GM21447 (cell line): ENCODE measurements at regions not wholly inside any gene's neighbourhood (a gene's known extent, or its start where the extent isn't known, plus 50 kb on each side); places are given as distances from the start of the nearest gene placed in this dataset.
"Not testable (repeated sequence)": the region's sequence is repeated elsewhere in the genome, so short reads cannot be mapped to it uniquely, and the experiment has no call there.

ENCODE experiments used
- ATAC-seq: cut with Tn5 transposase; IDR thresholded peaks from one replicate; pipeline ENCODE4 v1.9.1; 2021; ENCODE audit not compliant: unreplicated experiment

DNA sequence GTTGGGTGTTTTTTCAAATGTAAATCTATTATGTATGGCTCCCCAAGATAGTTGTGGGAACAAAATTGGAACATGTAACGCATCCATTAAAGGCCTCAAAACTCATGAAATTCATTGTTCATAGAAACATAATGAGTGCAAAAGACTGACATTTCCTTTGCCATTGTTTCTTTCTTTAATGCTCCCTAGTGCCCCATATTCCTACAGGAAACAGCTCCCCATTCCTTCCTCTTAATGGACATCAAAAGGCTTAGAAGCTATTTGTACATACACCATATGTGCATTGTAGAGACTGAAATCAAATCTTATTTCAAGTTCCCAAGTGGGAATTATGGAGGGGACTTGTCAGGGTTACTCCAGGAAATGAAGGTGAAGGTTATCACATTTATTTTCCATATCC lies 139.1 kb downstream of the AHR start:
- ATAC-seq = no peak

DNA sequence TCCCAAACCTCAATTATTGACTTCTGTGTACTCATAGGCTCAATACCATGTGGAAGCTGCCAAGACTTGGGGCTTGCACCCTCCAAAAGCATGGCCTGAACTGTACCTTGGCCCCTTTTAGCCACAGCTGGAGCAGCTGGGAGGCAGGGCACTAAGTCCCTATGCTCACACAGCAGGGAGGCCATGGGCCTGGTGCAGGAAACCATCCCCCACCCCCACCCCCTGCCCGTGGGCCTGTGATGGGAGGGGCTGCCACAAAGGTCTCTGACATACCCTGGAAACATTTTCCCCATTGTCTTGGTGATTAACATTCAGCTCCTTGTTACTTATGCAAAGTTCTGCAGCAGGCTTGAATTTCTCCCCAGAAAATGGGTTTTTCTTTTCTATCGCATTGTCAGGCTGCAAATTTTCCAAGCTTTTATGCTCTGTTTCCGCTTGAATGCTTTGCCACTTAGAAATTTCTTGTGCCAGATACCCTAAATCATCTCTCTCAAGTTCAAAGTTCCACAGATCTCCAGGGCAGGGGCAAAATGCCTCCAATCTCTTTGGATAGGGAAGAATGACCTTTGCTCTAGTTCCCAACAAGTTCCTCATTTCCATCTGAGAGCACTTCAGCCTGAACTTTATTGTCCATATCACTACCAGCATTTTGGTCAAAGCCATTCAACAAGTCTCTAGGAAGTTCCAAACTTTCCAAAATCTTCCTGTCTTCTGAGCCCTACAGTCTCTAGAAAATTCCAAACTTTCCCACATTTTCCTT lies 141.8 kb downstream of the AHR start:
- not testable (repeated sequence) for ATAC-seq

DNA sequence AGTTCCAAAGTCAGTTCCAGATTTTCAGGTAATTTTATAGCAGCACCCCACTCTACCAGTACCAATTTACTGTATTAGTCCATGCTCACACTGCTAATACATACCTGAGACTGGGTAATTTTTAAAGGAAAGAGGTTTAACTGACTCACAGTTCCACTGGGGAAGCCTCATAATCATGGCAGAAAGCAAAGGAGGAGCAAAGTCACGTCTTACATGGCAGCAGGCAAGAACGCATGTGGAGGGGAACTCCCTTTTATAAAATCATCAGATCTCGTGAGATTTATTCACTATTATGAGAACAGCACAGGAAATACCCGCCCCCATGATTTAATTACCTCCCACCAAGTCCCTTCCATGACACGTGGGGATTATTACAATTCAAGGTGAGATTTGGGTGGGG lies 142.4 kb downstream of the AHR start:
- no peak for ATAC-seq

DNA sequence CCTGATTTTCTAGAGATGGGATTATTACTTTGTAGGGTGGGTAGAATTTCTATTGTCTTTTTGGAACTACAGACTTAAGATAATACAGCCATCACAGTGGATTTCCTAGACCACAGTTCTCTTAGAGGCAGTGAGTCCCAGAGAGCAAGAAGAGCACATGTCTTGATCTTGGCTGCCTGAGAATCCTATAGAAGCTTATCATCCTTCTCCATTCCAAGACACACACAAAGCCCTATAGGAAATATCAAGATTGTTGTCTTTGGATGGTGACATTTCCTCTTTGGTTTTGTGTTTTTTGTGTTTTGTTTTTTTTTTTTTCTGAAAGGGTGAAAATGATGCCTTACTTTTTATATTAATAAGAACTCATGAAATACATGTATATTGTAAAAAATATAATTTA lies 143.1 kb downstream of the AHR start:
- no peak for ATAC-seq

DNA sequence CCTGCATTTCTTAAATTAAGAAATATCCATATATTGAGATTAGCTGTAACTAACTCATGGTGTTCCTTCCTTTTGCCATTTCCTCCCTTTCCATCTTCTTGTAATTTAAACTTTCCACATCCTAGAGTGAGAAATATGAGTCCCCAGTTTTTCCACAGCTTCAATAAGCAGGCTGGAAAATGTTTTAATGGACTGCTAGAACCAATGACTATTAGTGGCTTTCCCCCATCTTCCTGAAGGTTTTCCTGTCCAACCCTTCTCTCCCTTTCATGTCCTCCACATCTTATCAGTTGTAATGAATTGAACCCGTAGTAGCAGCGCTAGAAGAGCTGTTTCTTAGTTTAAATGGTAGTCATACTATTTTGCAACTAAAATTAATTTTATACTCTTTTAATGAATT lies 145.7 kb downstream of the AHR start:
- no peak for ATAC-seq

DNA sequence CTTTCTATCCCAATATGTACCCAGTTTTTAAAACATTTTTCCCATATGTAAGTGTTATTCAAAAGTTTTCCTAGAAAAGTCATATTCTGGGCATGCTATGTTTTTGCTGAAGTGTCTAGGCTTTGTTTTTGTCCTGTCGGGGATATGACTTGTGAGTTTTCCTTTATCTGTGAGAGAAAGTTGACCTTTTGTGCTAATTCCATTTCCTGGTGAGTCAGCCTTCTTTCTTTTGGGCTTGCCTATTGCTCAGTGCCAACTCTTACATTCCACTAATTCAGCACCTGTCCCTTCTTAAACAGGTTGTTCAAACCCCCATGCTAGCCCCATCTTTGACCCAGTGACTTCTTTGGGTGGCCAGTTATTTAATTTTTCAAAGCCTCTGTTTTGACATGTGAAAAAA lies 146.2 kb downstream of the AHR start:
- no peak for ATAC-seq

DNA sequence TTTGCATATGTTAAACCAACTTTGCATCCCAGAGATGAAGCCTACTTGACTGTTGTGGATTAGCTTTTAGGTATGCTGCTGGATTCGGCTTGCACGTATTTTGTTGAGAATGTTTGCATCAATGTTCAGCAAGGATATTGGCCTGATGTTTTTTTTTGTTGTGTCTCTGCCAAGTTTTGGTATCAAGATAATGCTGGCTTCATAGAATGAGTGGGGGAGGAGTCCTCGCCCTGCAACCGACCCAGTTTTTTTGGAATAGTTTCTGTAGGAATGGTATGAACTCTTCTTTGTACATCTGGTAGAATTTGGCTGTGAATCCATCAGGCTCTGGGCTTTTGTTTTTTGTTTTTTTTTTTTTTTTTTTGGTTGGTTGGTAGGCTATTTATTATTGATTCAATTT lies 147.9 kb downstream of the AHR start:
- ATAC-seq = no peak

DNA sequence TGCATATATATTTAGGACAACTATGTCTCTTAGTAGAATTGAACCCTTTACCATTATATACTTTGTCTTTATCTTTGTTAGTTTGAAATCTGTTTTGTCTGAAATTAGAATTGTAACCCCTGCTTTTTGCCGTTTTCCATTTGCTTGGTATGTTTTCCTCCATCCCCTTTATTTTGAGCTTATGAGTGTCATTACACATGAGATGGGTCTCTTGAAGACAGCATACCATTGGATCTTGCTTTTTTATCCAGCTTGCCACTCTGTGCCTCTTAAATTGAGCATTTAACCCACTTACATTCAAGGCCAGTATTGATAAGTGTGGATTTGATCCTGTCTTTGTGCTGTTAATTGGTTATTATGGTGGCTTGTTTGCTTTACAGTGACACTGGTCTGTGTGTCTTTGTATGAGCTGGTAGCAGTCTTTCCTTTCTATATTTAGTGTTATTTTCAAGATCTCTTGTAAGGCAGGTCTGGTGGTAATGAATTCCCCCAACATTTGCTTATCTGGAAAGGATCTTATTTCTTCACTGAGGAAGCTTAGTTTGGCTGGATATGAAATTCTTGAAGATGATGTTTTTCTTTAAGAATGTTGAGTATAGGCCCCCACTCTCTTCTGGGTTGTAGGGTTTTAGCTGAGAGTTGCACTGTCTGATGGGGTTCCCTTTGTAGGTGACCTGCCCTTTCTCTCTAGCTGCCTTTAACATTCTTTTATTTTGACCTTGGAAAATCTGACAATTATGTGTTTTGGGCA lies 149.5 kb downstream of the AHR start:
- no peak for ATAC-seq

DNA sequence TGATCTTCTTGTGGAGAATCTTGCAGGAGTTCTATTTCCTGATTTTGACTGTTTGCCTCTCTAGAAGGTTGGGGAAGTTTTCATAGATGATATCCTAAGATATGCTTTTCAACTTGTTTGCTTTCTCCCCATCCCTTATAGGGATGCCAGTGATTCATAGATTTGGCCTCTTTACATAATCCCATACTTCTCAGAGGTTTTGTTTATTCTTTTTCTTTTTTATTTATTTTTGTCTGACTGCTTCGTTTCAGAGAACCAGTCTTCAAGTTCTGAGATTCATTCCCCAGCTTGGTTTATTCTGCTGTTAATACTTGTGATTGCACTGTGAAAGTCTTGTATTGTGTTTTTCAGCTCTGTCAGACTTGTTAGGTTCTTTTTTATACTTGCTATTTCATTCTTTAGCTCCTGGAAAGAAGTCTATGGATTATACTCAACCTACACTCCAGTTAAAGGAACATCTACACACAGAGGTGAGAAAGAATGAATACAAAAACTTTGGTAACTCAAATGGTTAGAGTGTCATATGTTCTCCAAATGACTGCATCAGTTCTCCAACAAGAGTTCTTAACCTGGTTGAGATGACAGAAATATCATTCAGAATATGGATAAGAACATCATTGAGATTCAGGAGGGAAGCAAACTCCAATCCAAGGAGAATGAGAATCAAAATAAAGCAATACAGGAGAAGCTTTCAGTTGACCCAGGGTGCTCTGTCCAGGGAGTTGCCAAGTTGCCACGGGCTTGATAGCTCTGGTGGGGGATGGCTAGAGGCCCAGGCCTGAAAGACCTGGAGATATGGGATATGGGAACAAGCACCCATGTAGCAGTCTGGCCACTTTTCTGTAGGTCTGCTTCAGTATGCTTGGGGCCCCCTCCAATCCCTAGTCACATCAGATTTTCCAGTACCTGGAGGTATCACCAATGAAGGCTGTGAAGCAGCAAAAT lies 150.3 kb downstream of the AHR start:
- ATAC-seq = no peak

DNA sequence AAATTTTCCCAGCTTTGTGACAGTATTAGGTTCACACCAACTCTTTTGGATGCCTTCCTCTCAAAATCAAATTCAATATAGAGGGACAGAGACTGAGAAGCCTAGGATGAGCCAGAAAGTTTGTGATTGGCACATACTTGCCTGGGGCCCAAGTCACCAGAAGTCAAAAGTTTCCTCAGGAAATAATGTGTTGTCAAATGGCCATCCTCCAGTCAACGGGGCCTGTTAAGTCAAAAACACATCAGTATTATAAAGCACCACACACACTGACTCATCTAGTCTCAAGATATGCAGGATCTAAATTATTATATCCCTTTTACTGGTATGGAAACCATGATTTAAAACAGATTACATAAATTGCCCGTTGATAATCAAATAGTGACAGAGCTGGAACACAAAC lies 158.1 kb downstream of the AHR start:
- no peak for ATAC-seq

DNA sequence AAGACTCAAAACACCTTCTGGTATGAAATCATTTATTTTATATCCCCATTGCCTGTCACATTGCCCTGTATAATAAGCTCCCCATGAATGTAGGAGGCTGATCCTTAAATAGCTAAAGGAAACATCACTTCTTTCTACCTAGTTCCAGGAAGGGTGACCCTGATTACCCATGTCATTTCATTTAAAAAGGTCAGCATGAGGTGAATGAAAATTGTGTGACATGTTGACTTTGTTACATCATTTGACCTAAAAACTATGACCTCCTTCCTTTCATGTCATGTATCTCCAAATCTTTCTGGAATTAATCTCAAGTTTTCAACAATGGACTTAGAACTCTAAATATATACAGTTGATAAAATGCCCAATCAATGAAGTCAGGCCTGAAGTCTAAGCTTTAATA lies 161.5 kb downstream of the AHR start:
- ATAC-seq = no peak

DNA sequence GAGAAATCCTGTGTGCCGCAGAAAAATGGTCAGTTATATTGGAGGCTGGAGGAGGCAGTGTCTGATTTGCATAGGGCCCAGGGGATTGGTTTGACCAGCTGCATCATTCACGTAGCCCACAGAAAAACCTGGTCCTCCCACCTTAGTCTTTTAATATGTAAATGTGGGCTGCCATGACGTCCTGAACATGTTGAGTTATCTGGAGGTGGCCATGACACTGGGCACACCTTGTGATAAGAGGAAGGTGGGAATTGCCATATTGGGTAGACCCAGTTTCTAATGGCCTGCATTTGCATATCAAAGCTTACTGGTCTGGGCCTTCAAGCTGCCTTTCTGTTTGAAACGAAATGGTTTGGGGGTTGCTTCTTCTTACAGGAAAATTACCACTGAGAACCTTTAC lies 162.2 kb downstream of the AHR start:
- ATAC-seq = no peak

DNA sequence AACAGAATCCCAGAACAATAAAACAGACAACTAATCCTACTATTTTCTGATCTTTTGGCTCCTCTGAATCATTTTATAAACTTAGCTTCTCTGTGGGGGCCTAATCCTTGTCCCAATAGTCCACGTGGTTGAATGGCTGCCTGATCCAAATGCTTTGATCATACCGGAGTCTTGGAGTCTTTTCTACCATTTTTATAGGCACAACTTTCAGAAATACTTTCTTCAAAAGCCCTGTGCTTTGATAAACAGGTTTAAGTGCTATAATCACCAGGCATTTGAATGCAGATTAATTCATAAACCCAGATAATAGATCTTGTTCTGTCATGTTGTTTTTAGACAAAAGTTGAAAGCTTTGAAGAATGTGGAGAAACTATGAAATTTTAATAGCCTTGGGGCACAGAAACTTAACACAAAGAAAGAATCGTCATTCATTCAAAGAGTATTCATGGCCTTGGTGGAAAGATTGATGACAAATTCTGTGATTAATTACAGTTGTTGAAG lies 163.7 kb downstream of the AHR start:
- no peak for ATAC-seq

DNA sequence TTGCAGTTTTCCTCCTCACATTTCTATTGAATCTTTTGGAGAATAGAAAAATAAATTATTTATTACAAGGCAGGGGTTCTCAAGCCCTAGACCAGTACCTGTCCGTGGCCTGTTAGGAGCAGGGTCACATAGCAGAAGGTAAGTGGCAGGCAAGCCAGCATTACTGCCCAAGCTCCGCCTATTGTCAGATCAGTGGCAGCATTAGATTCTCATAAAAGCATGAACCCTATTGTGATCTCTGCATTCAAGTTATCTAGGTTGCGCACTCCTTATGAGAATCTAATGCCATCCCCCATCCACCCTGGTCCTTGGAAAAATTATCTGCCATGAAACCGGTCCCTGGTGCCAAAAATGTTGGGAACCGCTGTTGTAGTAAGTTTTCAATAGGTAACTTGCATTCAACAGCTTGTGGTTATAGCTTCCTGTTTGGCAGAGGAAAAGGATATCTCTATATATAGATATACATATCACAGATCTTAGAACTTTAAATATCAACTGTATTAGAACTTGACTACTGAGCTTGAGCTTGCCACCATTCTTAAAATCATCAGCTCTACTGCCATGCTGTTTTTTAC lies 165.1 kb downstream of the AHR start:
- no peak for ATAC-seq

DNA sequence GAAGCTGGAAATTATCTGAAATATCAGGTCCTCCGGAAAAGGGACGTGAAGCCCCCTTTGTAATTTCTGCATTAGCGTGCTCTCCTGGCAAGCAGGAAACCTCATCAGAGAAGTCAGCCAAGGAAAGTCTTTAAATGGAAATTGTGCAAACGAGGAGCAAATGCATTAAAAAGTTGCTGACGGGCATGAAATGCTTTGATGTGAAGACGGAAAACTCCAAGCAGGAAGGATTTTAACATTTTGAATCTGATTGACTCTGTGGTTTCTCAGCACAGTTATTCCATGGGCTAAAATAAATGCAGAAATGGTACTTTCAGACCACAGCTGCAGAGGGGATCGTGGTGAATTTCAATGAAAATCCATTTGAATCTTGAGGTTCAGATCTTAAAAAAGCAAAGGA lies 167.8 kb downstream of the AHR start:
- no peak for ATAC-seq

DNA sequence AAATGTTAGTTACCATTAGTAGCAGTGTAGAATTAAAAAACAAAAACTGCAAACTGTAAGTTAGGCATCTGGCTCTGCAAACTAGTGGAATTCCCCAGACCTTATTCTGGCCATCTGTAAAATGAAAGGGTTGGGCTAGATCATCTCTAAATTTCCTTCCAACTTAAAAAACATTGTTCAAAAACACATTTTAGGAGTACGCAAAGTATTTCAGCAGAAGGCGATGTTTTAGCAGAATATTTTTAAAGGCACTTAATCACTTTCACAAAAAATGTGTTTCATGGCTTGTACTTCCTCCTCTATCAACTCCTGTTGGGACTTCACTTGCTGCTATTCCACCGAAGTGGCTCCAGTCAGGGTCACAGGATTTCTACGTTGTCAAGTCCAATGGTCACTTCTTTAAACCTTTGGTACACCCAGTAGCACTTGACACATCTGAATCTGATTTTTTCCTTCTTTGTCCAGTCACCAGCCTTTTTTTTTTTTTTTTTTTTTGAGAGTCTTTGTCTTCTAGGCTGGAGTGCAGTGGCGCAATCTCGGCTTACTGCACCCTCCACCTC lies 169.0 kb downstream of the AHR start:
- no peak for ATAC-seq

DNA sequence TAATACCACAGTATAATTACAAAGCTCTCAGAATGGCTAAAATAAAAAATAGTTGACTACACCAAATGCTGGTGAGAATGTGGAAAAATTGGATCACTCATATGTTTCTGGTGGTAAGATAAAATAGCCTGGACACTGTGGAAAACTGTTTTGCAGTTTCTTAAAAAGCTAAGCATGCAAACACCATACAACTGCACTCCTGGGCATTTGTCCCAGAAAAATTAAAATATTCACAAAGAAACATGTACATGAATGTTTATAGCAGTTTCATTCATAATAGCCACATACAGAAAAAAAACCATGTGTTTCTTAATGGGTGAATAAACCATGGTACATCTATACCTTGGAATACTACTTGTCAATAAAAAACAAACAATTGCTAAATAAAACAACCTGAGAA lies 172.9 kb downstream of the AHR start:
- no peak for ATAC-seq

DNA sequence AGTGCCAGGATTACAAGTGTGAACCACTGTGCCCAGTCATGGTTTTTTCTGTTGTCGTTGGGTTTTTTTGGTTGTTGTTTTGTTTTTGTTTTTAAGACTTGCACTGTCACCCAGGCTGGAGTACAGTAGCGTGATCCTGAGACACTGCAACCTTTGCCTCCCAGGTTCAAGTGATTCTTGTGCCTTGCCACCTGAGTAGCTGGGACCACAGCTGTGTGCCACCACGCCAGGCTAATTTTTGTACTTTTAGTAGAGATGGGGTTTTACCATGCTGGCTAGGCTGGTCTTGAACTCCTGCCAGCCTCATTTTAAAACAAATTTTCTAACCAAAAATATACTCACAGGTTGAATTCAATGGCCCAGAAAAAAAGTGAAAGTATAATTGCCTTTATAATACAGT lies 174.1 kb downstream of the AHR start:
- no peak for ATAC-seq

DNA sequence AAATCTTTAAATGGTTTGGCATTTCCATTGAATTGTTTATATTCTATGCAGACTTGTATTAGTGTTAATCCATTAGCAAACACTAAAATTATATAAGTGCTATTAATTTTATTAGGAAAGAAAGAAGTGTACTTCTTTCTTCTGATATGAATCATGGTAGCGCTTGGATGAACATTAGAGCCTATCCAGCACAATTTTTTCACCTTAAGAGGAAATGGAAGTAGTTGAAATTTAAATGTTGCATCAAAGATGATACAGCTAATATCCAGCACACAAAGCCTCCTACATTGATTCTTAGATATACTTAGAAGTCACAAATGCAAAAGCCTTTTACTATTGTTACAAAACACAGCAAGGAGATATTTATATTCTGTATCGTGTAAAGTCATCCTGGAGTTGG lies 174.5 kb downstream of the AHR start:
- no peak for ATAC-seq

DNA sequence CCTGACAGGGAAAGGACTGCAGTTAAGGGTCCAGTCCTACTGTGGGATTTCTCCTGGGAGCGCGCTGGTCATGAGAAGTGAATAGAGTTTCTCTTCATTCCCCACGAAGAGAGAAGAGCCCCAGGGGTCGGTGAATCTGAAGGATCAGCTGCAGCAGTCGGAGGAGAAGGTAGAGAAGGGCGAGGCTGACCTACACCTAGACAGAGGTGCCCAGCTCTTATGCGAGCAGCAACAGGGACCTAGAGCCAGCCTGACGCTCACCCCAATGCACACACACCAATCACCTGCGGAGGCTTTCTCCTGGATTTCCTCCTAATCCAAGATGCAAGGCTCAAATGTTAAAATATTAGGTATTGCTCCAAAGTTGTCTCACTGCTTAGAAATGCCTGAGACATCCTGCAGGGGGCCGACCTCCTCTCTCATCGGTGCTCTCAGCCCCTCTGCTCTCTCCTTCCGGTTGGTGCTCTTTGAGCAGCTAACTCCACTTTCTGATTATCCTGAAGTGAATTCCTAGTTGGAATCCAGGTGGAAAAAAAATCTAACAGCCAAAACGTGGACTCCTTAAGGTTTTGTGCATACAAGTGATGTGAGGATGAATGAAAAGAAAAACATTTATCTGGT lies 176.4 kb downstream of the AHR start:
- no peak for ATAC-seq
